BJ (cell line): ENCODE measurements at regions not wholly inside any gene's neighbourhood (a gene's known extent, or its start where the extent isn't known, plus 50 kb on each side); places are given as distances from the start of the nearest gene placed in this dataset.
"Not testable (repeated sequence)": the region's sequence is repeated elsewhere in the genome, so short reads cannot be mapped to it uniquely, and the experiment has no call there.

Experiments used
- CTCF ChIA-PET: fragments of 350-600 bp; formaldehyde crosslinking; extraction: SDS; loops from one replicate; lab custom pipeline; 2021; ENCODE audit warnings: antibody characterized with exemption, inconsistent platforms; lab: Yijun Ruan, JAX
- POLR2A ChIA-PET: fragments of 300-600 bp; sonication (Branson Sonifier 250); formaldehyde crosslinking; extraction: SDS; loops from one replicate; lab custom pipeline; 2021; ENCODE audit warnings: antibody characterized with exemption; lab: Charles Lee
- DNase-seq: peaks from one replicate; pipeline ENCODE4 v3.0.0-alpha.2; 2011; ENCODE audit warnings: low read depth
- H3K27me3 ChIP-seq: 2 replicates; pipeline ENCODE4 v1.6.0; 2011; ENCODE audit warnings: low read length; ENCODE audit not compliant: control insufficient read depth, insufficient read depth
- H3K36me3 ChIP-seq: 2 replicates; pipeline ENCODE4 v1.5.1; 2011; ENCODE audit warnings: low read length; ENCODE audit not compliant: control insufficient read depth, insufficient read depth
- H3K4me3 ChIP-seq: 2 replicates; pipeline ENCODE4 v1.5.1; 2011; ENCODE audit warnings: low read depth, mild to moderate bottlenecking, control low read depth, low read length
- CTCF ChIP-seq: IDR thresholded peaks from 2 replicates; pipeline ENCODE4 v1.5.1; 2011; ENCODE audit warnings: low read depth, mild to moderate bottlenecking, control low read depth, inconsistent platforms, low read length, moderate library complexity; ENCODE audit not compliant: insufficient read depth

GRCh38 chr5:101012880-101013279, 109.8 kb upstream of the ST8SIA4 start:
- POLR2A ChIA-PET: no interaction called here
- DNase-seq: no peak
- CTCF ChIA-PET: no interaction called here
- no peak for TF ChIP-seq CTCF
- no peaks in the 10 kb centered on the region for H3K36me3 ChIP-seq
- no peak overlapping the region for H3K4me3 ChIP-seq
- no peaks in the 10 kb centered on the region for H3K27me3 ChIP-seq

- no peak overlapping the region for H3K4me3 ChIP-seq
- POLR2A ChIA-PET: no interaction called here
- DNase-seq: no peak
- no peaks in the 10 kb centered on the region for H3K36me3 ChIP-seq
- no peak for TF ChIP-seq CTCF
- CTCF ChIA-PET: no interaction called here
- no peaks in the 10 kb centered on the region for H3K27me3 ChIP-seq
These were observed 106.9 kb upstream of the ST8SIA4 start for GRCh38 chr5:101009758-101010519.

GRCh38 chr5:100992354-100992753, 89.3 kb upstream of the ST8SIA4 start:
- DNase-seq: no peak
- no peak for TF ChIP-seq CTCF
- no peaks in the 10 kb centered on the region for H3K27me3 ChIP-seq
- ChIA-PET CTCF (no interaction called here), POLR2A (no interaction called here)
- no peaks in the 10 kb centered on the region for H3K36me3 ChIP-seq
- H3K4me3 ChIP-seq: no peak overlapping the region

- H3K36me3 ChIP-seq, H3K4me3 ChIP-seq, DNase-seq, POLR2A ChIA-PET, H3K27me3 ChIP-seq: not testable (repeated sequence)
- CTCF ChIA-PET: interaction anchor here (0.6 kb wide), 1 partner anchor 1299 kb away, joined by 3 read pairs; no protein-coding TSS in a partner anchor
These were observed 80.5 kb upstream of the ST8SIA4 start for GRCh38 chr5:100983601-100984000.

GRCh38 chr5:100974082-100974481, 71.0 kb upstream of the ST8SIA4 start:
- H3K27me3 ChIP-seq: no peaks in the 10 kb centered on the region
- TF ChIP-seq CTCF: no peak

More at GRCh38 chr5:100974082-100974481, 71.0 kb upstream of the ST8SIA4 start:
- H3K36me3 ChIP-seq: no peaks in the 10 kb centered on the region
- ChIA-PET CTCF (no interaction called here), POLR2A (no interaction called here)
- no peak for DNase-seq
- no peak overlapping the region for H3K4me3 ChIP-seq
